Activated CD4-positive, alpha-beta T cell treated with anti-CD3 and anti-CD28 coated beads, Interleukin-2, Interleukin-6, amounts not matched to agents 100 ng/mL and 50 ng/mL, durations not matched to agents 16 hours and 8 hours (primary cell): ENCODE measurements at regions not wholly inside any gene's neighbourhood (a gene's known extent, or its start where the extent isn't known, plus 50 kb on each side); places are given as distances from the start of the nearest gene placed in this dataset.
"Not testable (repeated sequence)": the region's sequence is repeated elsewhere in the genome, so short reads cannot be mapped to it uniquely, and the experiment has no call there.

Experiments used
- DNase-seq: peaks from one replicate; pipeline ENCODE4 v3.0.0-alpha.2; 2020

DNA sequence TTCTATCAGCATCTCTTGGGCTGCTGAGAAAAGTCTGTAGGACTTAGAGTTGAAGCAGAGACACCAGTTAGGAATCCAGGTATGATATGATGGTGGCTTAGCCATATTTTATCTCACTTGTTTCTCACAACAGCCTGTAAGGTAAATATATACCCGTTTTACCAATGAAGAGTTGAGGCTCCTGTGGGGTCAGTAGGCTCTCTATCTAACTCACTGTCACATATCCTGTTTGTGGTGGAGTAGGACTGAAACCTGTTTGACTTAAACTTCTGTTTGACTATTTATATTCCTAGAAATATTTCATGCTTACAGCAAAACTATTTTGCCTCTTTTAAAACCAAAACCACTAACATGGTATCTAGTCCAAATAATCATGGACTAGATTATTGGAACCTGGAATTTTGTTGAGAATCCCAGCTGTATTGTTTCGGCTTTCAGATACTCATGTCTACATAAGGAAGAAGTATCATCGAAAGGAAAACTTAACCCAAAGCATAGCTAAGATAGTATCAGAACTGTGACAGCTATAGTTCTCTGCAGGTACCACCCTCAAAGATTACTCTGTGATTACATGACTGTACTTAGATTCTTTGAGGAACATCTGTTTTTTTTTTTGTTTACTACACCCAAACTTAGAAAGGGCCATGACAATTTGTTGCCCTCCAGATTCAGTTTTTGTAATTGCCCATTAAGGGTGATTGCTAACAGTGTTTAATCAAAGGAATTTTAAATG, 216.1 kb upstream of the THUMPD2 start:
- no peak for DNase-seq

GRCh38 chr2:39994151-39994550, 215.1 kb upstream of the THUMPD2 start:
- DNase-seq: no peak

GRCh38 chr2:39991298-39991697, 212.2 kb upstream of the THUMPD2 start:
- no peak for DNase-seq

GRCh38 chr2:39990335-39990900, 211.4 kb upstream of the THUMPD2 start:
- no peak for DNase-seq

DNA sequence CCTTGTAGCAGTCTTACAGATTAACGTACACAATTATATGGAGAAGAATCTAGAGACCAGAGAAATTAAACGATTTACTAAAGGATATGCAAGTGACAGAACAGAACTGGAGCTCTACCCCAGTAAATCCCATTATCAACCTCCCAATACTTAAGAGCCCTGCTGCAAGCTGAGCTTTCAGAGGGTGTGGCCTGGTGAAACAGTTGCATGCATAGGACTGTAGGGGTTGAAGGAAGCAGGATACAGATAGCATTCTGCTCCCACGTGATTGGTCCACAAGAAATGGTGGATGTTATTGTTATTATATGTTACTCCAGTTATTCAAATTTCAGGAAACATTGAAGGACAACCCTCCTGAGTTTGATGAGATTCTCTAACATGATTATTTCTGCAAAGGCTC, 210.8 kb upstream of the THUMPD2 start:
- no peak for DNase-seq

GRCh38 chr2:39981883-39982311, 202.8 kb upstream of the THUMPD2 start:
- no peak for DNase-seq

- DNase-seq: no peak
Observed at GRCh38 chr2:39975476-39976020, 196.5 kb upstream of the THUMPD2 start.

DNA sequence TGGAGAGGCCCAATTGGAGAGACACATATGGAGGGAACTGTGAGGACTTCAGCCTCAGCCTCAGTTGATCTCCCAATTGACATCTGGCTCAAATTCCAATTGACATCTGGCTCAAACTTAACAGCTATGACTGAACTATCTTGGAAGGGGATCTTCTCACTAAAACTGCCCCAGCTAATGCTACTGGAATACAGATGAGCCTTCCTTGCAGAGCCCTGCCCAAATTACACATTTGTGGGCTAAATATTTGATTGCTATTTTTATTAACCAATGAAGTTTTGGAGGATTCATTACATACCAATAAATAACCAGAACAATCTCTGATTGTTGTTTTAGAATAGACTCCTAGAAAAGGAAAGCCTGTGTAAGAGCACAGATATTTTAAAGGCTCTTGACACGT, 189.0 kb upstream of the THUMPD2 start:
- no peak for DNase-seq

DNA sequence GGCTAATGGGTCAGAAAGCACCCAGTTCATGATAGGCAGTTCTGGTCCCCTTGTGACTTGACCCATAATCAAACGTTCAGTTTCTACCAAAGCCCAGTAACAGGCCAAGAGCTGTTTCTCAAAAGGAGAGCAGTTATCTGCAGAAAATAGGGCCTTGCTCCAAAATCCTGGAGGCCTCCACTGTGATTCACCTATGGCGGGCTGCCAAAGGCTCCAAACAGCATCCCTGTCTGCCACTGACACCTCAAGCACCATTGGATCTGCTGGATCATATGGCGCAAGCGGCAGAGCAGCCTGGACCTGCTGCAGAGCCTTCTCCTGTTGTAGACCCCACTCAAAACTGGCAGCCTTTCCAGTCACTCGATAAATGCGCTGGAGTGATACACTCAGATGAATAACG, 181.6 kb upstream of the THUMPD2 start:
- not testable (repeated sequence) for DNase-seq

- DNase-seq: no peak
Observed at GRCh38 chr2:39954346-39954745, 175.3 kb upstream of the THUMPD2 start.

- no peak for DNase-seq
Observed at GRCh38 chr2:39949131-39949530, 170.1 kb upstream of the THUMPD2 start.

DNA sequence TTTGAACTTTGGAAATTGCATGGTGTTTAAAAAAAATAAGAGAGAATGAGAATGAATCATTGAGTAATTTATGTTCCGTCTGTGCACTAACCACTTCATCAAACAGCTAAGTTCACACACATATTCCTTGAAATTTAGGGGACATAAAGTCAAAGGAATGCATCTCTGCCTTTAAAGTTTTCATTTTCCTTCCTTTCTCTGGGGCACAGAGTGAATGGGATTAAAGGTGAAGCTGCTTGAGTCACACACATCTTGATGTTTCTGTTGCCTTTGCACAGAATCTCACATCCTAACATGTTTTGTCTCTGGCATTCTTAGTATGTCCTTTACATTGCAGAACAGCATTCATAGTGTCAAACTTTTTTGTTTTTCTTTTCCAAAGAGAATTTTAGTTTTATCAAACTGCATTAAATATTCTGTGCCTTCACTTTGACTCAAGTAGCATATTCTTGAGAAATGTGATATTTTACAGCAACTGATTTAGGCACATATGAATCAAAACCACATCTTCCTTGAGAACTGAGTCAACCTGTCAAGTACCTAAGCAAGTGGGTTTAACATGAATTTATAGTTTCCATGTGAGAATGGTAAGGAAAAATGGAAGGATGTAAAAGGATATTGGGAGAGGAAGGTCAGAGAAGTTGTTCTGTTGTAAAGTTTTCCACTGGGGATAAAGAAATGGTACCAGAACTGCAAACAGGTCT, 169.1 kb upstream of the THUMPD2 start:
- peak; percentile 34 for DNase-seq

GRCh38 chr2:39947294-39948015, 168.4 kb upstream of the THUMPD2 start:
- no peak for DNase-seq

DNA sequence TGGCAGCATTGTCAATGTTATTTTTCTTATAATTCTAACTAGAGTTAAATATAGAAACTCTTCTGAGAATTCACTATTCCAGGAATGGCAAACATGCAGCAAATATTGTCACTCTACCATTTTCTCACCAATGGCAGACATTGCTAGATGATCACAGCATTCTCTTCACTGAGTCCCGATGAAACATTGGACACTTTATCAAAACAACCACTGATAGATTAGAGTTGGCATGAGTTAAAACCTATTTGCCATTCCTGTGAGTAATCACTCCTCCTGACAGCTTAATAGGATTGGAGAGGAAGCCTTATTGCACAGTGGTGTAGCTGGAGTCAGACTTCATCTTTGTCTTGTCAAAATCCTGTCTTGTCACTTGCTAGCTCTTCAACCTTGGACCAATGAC, 163.9 kb upstream of the THUMPD2 start:
- no peak for DNase-seq

- peak; percentile 63 for DNase-seq
Observed at GRCh38 chr2:39938035-39938835, 159.2 kb upstream of the THUMPD2 start.

- no peak for DNase-seq
Observed at GRCh38 chr2:39937621-39938020, 158.6 kb upstream of the THUMPD2 start.

- no peak for DNase-seq
Observed at GRCh38 chr2:39934851-39935250, 155.8 kb upstream of the THUMPD2 start.

DNA sequence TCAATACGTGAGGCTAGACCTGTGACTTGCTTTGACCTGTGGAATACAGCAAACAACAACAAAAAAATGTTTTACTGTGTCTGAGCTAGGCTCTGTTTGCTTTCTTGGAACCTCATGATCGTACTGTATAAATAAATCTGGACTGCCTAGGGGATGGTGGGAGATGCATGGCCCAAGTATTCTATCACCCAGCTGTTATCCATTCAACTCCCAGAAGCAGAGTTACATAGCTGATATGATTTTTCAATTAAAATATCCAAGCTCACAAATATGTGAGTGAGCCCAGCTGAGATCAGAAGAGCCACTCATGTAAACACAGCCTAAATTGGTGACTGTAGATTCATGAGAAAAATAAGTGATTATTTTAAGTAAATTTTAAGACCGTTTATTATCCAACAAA, 154.1 kb upstream of the THUMPD2 start:
- DNase-seq: no peak

DNA sequence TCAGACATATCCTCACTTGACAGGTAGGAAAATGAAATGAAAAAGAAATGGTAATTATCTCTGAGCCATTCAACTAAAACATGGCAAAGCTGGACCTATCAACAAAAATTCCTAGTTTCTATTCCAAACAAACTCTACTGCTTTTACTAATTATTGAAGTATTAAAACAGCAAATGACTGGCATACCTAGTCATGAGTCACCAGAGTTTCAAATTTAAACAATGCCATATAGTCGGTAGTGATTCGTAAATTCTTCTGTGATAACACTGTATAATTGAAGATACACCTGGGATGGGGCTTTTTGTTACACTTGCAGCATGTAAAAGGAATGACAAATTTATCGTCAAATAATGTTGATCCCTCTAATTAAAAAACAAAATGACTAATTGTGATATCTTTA, 153.1 kb upstream of the THUMPD2 start:
- no peak for DNase-seq

DNA sequence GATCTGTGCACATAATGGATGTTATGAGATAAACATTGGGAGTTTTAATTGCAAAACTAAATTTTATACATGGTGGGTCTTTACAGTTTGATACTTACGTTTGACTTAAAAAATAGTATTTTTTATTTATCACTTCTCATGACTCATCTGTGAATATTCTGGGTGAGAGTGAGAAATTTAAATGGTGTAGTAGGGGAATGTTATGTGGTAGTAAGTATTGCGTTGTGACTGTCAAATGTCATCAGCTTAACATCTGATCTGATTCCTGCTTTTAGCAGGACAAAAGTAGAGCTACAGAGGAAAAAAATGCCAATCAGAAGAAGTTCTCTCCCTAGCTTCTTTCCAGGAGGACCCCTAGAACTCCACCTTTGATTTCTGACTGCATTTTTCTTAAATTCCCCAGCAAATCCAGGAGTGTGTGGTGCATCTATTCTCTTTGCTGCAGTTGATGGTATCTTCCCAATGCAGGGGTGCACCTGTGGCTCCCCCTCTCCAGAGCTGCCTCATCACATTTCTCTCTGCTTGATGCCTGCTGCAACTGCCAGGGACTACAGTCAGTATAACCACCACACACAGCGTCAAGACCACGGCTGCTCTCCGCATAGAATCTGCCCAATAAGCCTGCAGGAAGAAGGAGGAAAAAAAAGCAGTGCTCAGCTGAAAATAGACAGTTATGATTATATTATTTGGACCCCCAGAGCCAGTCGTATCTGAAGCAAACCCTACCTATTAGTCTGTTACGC, 151.3 kb upstream of the THUMPD2 start:
- no peak for DNase-seq

DNA sequence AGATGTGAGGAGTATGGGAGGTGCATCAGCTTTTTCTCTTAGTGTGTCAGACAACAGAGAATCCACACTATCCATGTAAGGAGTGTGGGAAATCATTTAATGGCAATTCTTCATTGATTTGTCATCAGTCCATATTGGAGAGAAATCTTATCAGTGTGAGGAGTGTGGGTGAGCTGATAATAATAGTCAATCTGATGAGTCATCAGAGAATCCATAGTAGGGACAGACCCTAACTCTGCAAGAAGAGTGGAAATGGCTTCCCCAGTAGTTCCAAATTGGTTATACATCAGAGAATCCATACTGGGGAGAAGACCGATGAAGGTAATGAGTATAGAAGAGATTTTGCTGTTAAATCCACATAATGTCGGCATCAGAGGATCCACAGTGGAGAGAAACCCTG, 150.5 kb upstream of the THUMPD2 start:
- DNase-seq: no peak

DNA sequence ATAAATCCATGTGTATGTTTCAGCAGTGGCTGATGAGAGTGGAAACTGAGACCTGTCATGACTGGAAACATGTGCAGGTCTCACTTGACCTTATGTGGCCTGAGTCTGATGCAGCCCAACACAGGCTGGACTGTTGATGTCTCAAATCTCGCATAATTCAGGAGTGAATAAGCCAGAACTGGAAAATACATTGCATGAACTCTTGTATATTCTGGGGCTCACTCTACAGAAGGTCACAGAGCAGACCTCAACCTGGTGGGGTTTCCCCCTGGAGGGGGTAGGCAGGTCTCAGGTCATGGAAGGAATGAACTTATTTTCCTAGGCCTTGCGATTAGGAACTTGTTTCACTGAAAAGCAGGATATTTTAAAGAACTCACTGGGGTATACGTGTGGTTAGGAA, 146.3 kb upstream of the THUMPD2 start:
- no peak for DNase-seq
